ENCODE measurements at regions not wholly inside any gene's neighbourhood (a gene's known extent, or its start where the extent isn't known, plus 50 kb on each side); places are given as distances from the start of the nearest gene placed in this dataset.

GRCh38 chr4:126251169-126251568 is 936.4 kb downstream of the FAT4 start:
- H3K36me3 ChIP-seq (ENCODE audit: control insufficient read depth in 4 of 4, insufficient read depth in 3 of 4, low read depth in 1 of 4, low read length in 3 of 4), result no peaks in the 10 kb centered on the region
- no peak for DNase-seq (ENCODE audit: low spot score)
- H3K4me1 ChIP-seq (ENCODE audit: control insufficient read depth in 4 of 4, insufficient read depth in 4 of 4, low read length in 3 of 4), result no peaks in the 10 kb centered on the region
- H3K27me3 ChIP-seq (ENCODE audit: control insufficient read depth in 4 of 4, insufficient read depth in 4 of 4, low read length in 3 of 4), result no peaks in the 10 kb centered on the region
- H3K9ac ChIP-seq (ENCODE audit: low read depth in 1 of 2, low read length in 2 of 2), result no peak overlapping the region
- no peaks in the 10 kb centered on the region for H3K9me3 ChIP-seq (ENCODE audit: control insufficient read depth in 4 of 4, low read length in 3 of 4)
- no peak overlapping the region for H3K27ac ChIP-seq (ENCODE audit: low read depth in 1 of 2, low read length in 2 of 2)
- TF ChIP-seq, protein P1, sequence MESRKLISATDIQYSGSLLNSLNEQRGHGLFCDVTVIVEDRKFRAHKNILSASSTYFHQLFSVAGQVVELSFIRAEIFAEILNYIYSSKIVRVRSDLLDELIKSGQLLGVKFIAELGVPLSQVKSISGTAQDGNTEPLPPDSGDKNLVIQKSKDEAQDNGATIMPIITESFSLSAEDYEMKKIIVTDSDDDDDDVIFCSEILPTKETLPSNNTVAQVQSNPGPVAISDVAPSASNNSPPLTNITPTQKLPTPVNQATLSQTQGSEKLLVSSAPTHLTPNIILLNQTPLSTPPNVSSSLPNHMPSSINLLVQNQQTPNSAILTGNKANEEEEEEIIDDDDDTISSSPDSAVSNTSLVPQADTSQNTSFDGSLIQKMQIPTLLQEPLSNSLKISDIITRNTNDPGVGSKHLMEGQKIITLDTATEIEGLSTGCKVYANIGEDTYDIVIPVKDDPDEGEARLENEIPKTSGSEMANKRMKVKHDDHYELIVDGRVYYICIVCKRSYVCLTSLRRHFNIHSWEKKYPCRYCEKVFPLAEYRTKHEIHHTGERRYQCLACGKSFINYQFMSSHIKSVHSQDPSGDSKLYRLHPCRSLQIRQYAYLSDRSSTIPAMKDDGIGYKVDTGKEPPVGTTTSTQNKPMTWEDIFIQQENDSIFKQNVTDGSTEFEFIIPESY (IDR thresholded peaks at IDR 0.05), result no peak
- TF ChIP-seq RXRA (IDR thresholded peaks at IDR 0.05) (no peak), TAF1 (conservative IDR thresholded peaks at IDR 0.05) (no peak), FOXA2 (IDR thresholded peaks at IDR 0.05) (no peak), YY1 (IDR thresholded peaks at IDR 0.05) (no peak), SP1 (IDR thresholded peaks at IDR 0.05) (no peak), HNF4A (conservative IDR thresholded peaks at IDR 0.05) (no peak), ATF3 (IDR thresholded peaks at IDR 0.05) (no peak), FOXA1 (IDR thresholded peaks at IDR 0.05) (no peak), HNF4G (IDR thresholded peaks at IDR 0.05) (no peak), REST (IDR thresholded peaks at IDR 0.05) (no peak)
- TF ChIP-seq, protein P2, sequence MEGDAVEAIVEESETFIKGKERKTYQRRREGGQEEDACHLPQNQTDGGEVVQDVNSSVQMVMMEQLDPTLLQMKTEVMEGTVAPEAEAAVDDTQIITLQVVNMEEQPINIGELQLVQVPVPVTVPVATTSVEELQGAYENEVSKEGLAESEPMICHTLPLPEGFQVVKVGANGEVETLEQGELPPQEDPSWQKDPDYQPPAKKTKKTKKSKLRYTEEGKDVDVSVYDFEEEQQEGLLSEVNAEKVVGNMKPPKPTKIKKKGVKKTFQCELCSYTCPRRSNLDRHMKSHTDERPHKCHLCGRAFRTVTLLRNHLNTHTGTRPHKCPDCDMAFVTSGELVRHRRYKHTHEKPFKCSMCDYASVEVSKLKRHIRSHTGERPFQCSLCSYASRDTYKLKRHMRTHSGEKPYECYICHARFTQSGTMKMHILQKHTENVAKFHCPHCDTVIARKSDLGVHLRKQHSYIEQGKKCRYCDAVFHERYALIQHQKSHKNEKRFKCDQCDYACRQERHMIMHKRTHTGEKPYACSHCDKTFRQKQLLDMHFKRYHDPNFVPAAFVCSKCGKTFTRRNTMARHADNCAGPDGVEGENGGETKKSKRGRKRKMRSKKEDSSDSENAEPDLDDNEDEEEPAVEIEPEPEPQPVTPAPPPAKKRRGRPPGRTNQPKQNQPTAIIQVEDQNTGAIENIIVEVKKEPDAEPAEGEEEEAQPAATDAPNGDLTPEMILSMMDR (IDR thresholded peaks at IDR 0.05; ENCODE audit: low read depth, low read length, missing input control), result no peak
- TF ChIP-seq, protein P3, sequence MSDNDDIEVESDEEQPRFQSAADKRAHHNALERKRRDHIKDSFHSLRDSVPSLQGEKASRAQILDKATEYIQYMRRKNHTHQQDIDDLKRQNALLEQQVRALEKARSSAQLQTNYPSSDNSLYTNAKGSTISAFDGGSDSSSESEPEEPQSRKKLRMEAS (IDR thresholded peaks at IDR 0.05), result no peak
- no peak overlapping the region for H3K4me3 ChIP-seq (ENCODE audit: low read depth in 1 of 3, low read length in 3 of 3)

GRCh38 chr4:126262665-126263064 is 947.9 kb downstream of the FAT4 start:
- Histone ChIP-seq H3K36me3 (ENCODE audit: control insufficient read depth in 4 of 4, insufficient read depth in 3 of 4, low read depth in 1 of 4, low read length in 3 of 4) (no peaks in the 10 kb centered on the region), H3K9me3 (ENCODE audit: control insufficient read depth in 4 of 4, low read length in 3 of 4) (no peaks in the 10 kb centered on the region), H3K4me3 (ENCODE audit: low read depth in 1 of 3, low read length in 3 of 3) (no peak overlapping the region), H3K27me3 (ENCODE audit: control insufficient read depth in 4 of 4, insufficient read depth in 4 of 4, low read length in 3 of 4) (peaks cover 0 to 2% (median 0%) of the 10 kb centered on the region in 4 donors), H3K27ac (ENCODE audit: low read depth in 1 of 2, low read length in 2 of 2) (no peak overlapping the region), H3K9ac (ENCODE audit: low read depth in 1 of 2, low read length in 2 of 2) (no peak overlapping the region), H3K4me1 (ENCODE audit: control insufficient read depth in 4 of 4, insufficient read depth in 4 of 4, low read length in 3 of 4) (no peaks in the 10 kb centered on the region)
- no peak for DNase-seq (ENCODE audit: low spot score)
- 51% methylated on average over 2 of the region's 2 CpGs for WGBS
- no peak for TF ChIP-seq SP1 (IDR thresholded peaks at IDR 0.05)
- TF ChIP-seq RAD21 (IDR thresholded peaks at IDR 0.05), result no peak
- no peak for TF ChIP-seq FOXA2 (IDR thresholded peaks at IDR 0.05)
